DND-41 (cell line): ENCODE measurements at regions not wholly inside any gene's neighbourhood (a gene's known extent, or its start where the extent isn't known, plus 50 kb on each side); places are given as distances from the start of the nearest gene placed in this dataset.

Source experiments
- ATAC-seq: fragments of 200-7000 bp; cut with Tn5 transposase; 3 replicates; pipeline ENCODE4 v1.9.1; 2021; ENCODE audit warnings: low read depth; ENCODE audit not compliant: insufficient read depth
- DNase-seq: peaks from one replicate; pipeline ENCODE4 v3.0.0-alpha.2; 2020
- H2AFZ ChIP-seq: 2 replicates; pipeline ENCODE4 v1.6.0; 2012; ENCODE audit warnings: low read depth, low read length
- H3K27ac ChIP-seq: 2 replicates; pipeline ENCODE4 v1.5.1; 2012; ENCODE audit warnings: low read length, inconsistent platforms
- H3K27me3 ChIP-seq: fragments of 200-600 bp; sonication (generic); 2 replicates; pipeline ENCODE4 v1.6.0; 2012; ENCODE audit warnings: low read length, mild to moderate bottlenecking, inconsistent platforms; ENCODE audit not compliant: insufficient read depth, poor library complexity
- H3K36me3 ChIP-seq: 2 replicates; pipeline ENCODE4 v1.5.1; 2012; ENCODE audit warnings: low read length, inconsistent platforms; ENCODE audit not compliant: insufficient read depth
- H3K4me1 ChIP-seq: 2 replicates; pipeline ENCODE4 v1.5.1; 2012; ENCODE audit warnings: mild to moderate bottlenecking, low read length; ENCODE audit not compliant: insufficient read depth
- H3K4me2 ChIP-seq: 2 replicates; pipeline ENCODE4 v1.6.0; 2012; ENCODE audit warnings: mild to moderate bottlenecking, moderate library complexity, low read length, inconsistent platforms; ENCODE audit not compliant: insufficient read depth
- H3K4me3 ChIP-seq, 2 experiments: fragments of 200-600 bp in 1 of 2; shearing (Covaris generic) in 1 of 2; 2 replicates each; pipeline ENCODE4 v1.5.1; 2012 to 2016; ENCODE audit warnings: inconsistent platforms in 2 of 2, low read length in 2 of 2, mild to moderate bottlenecking in 2 of 2, low read depth in 1 of 2, moderate library complexity in 1 of 2
- H3K79me2 ChIP-seq: 2 replicates; pipeline ENCODE4 v1.6.0; 2012; ENCODE audit warnings: low read length, inconsistent platforms; ENCODE audit not compliant: insufficient read depth
- H3K9ac ChIP-seq: 2 replicates; pipeline ENCODE4 v1.6.0; 2012; ENCODE audit warnings: low read depth, mild to moderate bottlenecking, inconsistent platforms, low read length, moderate library complexity
- H3K9me3 ChIP-seq: 2 replicates; pipeline ENCODE4 v1.5.1; 2012; ENCODE audit warnings: low read length, moderate library complexity, mild to moderate bottlenecking, inconsistent platforms; ENCODE audit not compliant: insufficient read depth, severe bottlenecking
- H4K20me1 ChIP-seq: 2 replicates; pipeline ENCODE4 v1.6.0; 2012; ENCODE audit warnings: low read length; ENCODE audit not compliant: insufficient read depth
- CTCF ChIP-seq: IDR thresholded peaks from 2 replicates; pipeline ENCODE4 v1.5.1; 2012; ENCODE audit warnings: borderline replicate concordance, low read length, moderate library complexity, mild to moderate bottlenecking; ENCODE audit not compliant: poor library complexity, severe bottlenecking; ENCODE audit errors: extremely low read depth
- EZH2 ChIP-seq: IDR thresholded peaks from 3 replicates; pipeline ENCODE4 v1.6.1; 2012; ENCODE audit warnings: borderline replicate concordance, low read depth, mild to moderate bottlenecking, moderate library complexity, low read length, inconsistent platforms; ENCODE audit not compliant: severe bottlenecking

GRCh38 chr3:178297740-178298139, 238.5 kb upstream of the KCNMB2 start:
- Histone ChIP-seq H3K36me3 (no peaks in the 10 kb centered on the region), H3K79me2 (no peaks in the 10 kb centered on the region), H3K4me1 (no peaks in the 10 kb centered on the region), H2AFZ (no peak overlapping the region), H3K27me3 (no peaks in the 10 kb centered on the region), H3K4me2 (no peak overlapping the region), H4K20me1 (no peaks in the 10 kb centered on the region), H3K4me3 (no peak overlapping the region), H3K9ac (no peak overlapping the region), H3K9me3 (no peaks in the 10 kb centered on the region), H3K27ac (no peak overlapping the region)
- no peak for DNase-seq
- ATAC-seq: no peak
- TF ChIP-seq CTCF: no peak
- no peak for TF ChIP-seq EZH2

- ATAC-seq (no peak), DNase-seq (no peak)
- H3K9me3 ChIP-seq: no peaks in the 10 kb centered on the region
- H3K79me2 ChIP-seq: no peaks in the 10 kb centered on the region
- no peaks in the 10 kb centered on the region for H3K27me3 ChIP-seq
- H3K9ac ChIP-seq: no peak overlapping the region
- H3K4me2 ChIP-seq: no peak overlapping the region
- no peaks in the 10 kb centered on the region for H3K36me3 ChIP-seq
- no peaks in the 10 kb centered on the region for H4K20me1 ChIP-seq
- TF ChIP-seq EZH2: no peak
- TF ChIP-seq CTCF: no peak
- no peaks in the 10 kb centered on the region for H3K4me1 ChIP-seq
- H2AFZ ChIP-seq: no peak overlapping the region
- no peak overlapping the region for H3K27ac ChIP-seq
- H3K4me3 ChIP-seq: no peak overlapping the region
These were observed 235.7 kb upstream of the KCNMB2 start for GRCh38 chr3:178300441-178300959.

- Histone ChIP-seq H3K9me3 (no peaks in the 10 kb centered on the region), H3K4me3 (no peak overlapping the region), H2AFZ (no peak overlapping the region), H3K4me2 (no peak overlapping the region), H3K27me3 (no peaks in the 10 kb centered on the region), H3K9ac (no peak overlapping the region), H3K27ac (no peak overlapping the region), H3K79me2 (no peaks in the 10 kb centered on the region), H4K20me1 (no peaks in the 10 kb centered on the region), H3K36me3 (no peaks in the 10 kb centered on the region), H3K4me1 (no peaks in the 10 kb centered on the region)
- TF ChIP-seq EZH2 (no peak), CTCF (no peak)
- DNase-seq: no peak
- no peak for ATAC-seq
These were observed 233.0 kb upstream of the KCNMB2 start for GRCh38 chr3:178302966-178303930.
